GM12872 (cell line): ENCODE measurements at regions not wholly inside any gene's neighbourhood (a gene's known extent, or its start where the extent isn't known, plus 50 kb on each side); places are given as distances from the start of the nearest gene placed in this dataset.
A peak's percentile ranks its signal among the peaks of the same experiment; 100 is the strongest.

ENCODE experiments used
- TF ChIP-seq, protein P1 (sequence below): IDR thresholded peaks from 3 replicates; pipeline ENCODE4 v1.5.1; 2011; ENCODE audit warnings: low read depth, mild to moderate bottlenecking, low read length, moderate library complexity; ENCODE audit not compliant: insufficient read depth

DNA sequence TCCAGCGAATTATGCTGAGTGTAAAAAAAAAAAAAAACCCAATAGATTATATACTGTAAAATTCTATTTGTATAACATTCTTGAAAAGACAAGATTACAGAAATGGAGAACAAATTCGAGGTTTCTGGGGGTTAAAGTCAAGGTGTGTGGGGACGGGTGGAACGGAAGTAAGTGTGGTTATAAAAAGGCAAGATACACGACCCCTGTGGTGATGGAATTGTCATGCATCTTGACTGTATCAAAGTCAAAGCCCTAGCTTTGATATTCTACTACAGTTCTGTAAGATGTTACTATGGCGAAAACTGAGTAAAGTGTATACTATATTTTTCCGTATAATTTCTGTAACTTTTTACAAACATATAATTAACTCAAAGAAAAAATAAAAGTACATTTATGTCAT is 718.2 kb upstream of the PCDH15 start:
- TF ChIP-seq, protein P1, sequence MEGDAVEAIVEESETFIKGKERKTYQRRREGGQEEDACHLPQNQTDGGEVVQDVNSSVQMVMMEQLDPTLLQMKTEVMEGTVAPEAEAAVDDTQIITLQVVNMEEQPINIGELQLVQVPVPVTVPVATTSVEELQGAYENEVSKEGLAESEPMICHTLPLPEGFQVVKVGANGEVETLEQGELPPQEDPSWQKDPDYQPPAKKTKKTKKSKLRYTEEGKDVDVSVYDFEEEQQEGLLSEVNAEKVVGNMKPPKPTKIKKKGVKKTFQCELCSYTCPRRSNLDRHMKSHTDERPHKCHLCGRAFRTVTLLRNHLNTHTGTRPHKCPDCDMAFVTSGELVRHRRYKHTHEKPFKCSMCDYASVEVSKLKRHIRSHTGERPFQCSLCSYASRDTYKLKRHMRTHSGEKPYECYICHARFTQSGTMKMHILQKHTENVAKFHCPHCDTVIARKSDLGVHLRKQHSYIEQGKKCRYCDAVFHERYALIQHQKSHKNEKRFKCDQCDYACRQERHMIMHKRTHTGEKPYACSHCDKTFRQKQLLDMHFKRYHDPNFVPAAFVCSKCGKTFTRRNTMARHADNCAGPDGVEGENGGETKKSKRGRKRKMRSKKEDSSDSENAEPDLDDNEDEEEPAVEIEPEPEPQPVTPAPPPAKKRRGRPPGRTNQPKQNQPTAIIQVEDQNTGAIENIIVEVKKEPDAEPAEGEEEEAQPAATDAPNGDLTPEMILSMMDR, result no peak

DNA sequence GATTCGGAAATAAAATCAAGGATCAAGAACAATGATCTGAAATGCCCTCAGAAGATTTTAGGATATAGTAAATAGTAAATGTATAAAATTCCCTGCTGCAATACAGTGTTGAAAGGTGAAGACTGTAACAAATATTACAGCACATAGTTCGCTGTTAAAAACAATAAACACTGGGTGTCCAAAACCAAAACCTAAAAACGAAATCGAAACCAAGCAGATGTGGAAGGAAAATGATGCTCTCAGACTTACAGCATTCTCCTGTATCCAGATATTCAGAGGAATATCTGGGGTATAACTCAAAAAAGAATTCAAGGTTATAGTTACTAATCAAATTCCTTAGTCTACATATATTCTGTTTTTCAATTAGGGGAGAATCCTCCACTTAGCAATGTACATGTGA is 708.1 kb upstream of the PCDH15 start:
- TF ChIP-seq, protein P1, result no peak

DNA sequence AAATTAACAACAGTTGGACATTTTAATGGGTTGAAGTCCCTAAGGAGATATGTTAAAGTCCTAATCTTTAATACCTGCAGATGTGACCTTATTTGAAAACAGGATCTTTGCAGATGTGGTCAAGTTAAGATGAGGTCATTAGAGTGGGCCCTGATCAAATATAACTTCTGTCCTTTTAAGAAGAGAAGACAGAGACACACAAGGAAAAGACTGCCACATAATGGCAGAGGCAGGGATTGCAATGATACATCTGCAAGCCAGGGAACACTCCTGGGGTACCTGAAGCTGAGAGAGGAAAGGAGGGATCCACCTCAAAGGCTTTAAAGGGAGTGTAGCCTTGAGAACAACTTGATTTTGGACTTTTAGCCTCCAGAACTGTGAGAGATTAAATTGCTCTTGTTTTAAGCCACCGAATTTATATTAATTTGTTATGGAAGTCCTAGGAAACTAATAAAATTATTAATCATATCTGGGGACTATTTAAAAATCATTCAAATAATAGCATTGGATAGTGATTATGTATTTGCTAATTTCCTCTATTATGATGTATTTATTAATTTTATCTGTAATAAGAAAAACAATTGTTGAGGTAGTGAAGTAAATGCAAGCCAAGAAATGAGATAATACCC is 700.0 kb upstream of the PCDH15 start:
- TF ChIP-seq, protein P1, result peak; percentile 70

DNA sequence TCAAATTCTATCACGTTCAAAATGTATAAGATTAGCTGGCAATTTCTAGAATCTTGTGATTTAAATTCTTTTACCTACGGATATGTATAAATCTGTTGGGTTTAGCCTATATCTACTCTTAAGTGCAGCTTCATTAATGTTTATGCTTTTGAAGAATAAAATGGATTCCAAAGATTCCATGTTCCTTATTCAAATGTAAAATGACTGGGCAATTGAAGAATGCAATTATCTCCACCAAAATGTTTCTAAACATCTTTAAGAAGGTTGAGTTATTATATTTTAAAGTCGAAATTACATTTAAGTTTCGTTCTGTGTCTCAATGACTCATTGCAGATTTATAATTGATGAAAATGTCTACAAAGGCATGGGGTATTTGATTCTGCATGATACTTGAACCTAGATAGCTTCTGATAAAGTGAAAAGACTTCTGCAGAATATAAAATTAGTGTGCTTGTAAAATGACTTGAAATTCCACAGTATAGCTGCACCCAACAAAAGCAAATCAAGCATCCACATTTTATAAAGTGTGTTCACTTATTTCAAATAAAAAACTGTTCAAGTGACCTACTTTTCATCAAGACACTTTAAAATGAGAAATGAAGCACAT is 697.0 kb upstream of the PCDH15 start:
- TF ChIP-seq, protein P1, result no peak

DNA sequence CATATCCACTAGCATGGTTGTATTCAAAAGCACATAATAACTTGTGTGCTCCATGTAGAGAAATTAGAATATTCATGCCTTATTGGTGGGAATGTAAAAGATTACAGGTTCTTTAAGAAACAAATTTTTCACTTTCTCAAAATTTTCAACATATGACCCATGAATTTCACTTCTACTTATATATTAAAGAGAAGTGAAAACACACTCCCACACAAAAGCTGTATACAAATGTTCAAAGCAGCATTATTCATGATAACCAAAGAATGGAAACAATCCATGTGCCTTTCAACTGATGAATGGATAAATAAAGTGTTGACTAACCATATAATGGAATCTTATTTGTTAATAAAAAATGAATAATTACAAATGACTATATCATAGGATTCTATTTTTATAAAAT is 694.5 kb upstream of the PCDH15 start:
- TF ChIP-seq, protein P1, result no peak

DNA sequence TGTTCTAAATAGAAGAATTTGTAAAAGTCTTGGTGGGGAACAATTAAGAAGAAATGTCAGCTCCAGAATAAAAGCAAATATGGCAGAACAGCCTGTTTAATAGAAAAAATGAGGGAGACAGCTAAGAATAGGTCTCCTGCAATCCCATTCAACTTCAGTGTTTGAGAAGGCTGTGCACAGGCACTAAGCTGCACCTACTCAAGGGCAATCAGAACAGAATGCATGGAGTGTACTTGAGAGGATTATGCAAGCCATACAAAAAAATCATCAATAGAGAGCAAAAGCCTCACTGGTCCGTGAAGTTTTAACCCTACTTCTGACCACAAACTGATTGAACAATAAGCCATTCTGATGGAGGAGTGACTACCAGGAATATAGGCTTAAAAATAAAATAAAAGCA is 690.7 kb upstream of the PCDH15 start:
- TF ChIP-seq, protein P1, result no peak

DNA sequence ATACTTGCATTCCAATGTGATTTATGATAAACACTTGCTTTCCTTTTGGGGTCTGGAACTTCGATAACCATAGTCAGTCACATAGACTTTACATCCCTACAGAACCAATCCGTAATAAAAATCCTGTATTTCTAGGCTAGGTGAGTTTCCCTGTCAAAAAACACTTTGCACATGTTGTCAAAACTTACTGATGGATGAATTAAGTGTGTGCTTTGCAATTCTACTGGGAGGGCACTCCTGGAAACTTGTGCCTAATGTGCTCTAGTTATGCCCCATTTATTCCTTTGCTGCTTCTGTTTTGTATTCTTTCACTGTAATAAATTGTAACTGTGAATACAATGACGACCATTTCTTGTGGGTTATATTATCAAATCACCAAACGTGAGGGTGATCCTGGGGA is 684.8 kb upstream of the PCDH15 start:
- TF ChIP-seq, protein P1, result no peak
